ENCODE measurements at regions not wholly inside any gene's neighbourhood (a gene's known extent, or its start where the extent isn't known, plus 50 kb on each side); places are given as distances from the start of the nearest gene placed in this dataset.
"Not testable (repeated sequence)": the region's sequence is repeated elsewhere in the genome, so short reads cannot be mapped to it uniquely, and the experiment has no call there.

DNA sequence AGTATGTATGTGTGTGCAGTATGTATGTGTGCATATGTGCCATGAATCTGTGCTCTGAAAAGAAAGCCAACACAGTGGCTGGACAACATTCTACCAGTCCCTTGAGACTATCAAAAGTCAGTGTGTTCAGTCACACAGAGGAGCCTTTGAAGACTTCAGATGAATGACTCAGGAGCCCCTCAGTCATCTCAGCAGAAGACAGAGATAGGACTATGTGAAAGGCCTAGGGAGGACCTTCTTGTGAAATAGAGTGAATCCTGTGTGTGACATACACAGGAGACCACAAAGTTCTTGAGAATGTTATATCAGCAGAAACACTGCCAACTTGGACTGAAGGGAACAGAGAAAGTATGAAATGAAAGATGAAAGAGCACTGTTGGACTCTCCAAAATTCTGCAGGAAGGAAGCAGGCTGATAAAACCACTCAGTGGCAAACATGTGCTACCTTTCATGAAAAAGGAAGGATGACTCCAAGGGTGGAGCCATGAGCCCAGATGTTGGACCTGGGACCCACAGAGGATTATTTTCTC, 108.4 kb downstream of the METRNL start:
- no peak for DNase-seq (ENCODE audit: low spot score)
- in situ Hi-C loops (cut with HindIII; ENCODE audit: low sequenced_read_pairs): no loop called here

DNA sequence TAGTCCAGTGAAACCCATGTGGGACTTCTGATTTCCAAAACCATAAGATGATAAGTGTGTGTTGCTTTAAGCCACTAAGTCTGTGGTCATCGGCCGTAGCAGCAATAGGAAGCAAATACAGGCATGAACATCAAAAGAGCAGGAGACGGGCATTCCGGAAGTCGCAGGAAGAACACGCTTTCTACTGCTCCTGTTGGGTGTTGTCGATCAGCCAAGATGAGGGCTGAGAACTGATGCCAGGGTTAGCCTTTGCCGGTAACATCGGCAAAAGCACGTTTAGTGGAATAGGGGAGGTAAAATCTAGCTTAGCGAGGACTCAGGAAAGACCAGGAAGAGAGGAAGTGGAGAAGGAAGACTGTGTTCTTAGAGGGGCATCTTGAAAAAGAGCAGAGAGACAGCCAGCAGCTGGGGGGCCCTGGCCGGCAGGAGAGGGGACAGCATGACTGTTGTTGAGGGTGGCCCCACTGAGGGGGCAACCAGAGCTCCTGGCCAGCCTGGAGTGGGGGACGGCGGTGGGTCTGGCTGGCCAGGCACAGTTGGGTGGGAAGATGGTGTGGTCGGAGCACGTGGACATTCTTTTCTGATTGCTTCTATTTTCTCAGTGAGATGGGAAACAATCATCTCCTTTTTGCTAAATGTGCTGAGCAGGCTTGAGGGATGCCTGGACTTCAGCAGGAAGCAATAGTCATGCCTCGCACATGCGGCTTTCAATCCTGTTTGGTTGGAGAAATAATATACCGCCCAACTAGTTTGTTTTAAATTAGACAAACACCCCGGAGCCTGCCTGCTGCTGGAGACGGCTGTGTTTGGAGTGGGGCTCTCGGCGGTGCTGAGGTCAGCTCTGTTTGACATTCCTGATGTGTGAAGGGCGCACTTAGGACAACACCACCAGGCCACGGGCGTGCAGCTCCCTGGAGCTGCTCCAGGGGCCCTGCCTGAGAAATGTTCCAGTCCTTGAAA, 109.9 kb downstream of the METRNL start:
- in situ Hi-C loops (cut with HindIII; ENCODE audit: low sequenced_read_pairs): no loop called here
- DNase-seq (ENCODE audit: low spot score): no peak

DNA sequence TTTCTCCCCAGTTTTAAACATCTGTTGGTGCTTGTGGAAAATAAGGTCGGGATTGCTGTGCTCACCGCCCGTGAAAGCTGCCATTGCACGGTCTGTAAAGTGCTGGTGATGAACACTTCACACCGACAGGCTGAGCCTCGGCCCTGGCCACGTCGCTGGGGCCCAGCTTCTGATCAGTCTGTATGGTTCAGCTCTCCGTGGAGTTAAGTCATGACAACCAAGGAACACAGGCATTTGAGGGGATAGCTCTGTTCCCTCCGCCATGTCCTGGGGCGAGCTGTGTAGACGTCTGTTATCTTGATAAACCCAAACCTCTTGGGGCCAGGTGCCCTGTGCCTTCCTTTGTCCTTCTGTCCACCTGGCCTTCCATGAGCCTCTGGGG, 110.6 kb downstream of the METRNL start:
- in situ Hi-C loops (cut with HindIII; ENCODE audit: low sequenced_read_pairs): no loop called here
- DNase-seq (ENCODE audit: low spot score): no peak

DNA sequence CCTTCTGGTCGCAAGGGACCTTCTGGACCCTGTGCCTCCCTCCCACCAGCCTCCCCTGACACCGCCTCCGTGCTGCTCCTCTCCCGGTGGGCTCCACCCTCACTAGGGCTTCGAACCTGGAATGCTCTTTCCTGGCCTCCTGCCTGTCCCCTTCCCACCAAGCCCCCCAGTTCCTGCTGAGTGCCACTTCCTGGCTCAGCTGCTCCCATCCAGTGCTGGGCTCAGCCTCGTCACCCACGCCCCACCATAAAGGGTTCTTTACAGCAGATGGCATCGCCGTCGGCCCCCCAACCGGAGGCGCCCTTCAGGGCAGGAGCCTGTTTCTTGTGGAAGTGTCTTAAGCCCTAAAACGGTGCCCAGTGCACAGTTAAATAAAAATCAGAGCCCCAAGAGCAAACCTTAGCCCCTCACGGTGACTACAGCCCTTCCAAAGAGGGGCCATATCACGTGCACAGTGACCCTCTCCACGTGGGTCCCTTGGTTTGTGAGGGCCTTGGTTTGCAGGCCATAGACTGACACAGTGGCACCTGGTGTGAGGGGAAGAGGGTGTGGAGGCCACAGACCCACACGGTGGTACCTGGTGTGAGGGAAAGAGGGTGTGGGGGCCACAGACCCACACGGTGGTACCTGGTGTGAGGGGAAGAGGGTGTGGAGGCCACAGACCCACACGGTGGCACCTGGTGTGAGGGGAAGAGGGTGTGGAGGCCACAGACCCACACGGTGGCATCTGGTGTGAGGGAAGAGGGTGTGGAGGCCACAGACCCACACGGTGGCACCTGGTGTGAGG, 111.4 kb downstream of the METRNL start:
- in situ Hi-C loops (cut with HindIII; ENCODE audit: low sequenced_read_pairs): no loop called here
- no peak for DNase-seq (ENCODE audit: low spot score)

DNA sequence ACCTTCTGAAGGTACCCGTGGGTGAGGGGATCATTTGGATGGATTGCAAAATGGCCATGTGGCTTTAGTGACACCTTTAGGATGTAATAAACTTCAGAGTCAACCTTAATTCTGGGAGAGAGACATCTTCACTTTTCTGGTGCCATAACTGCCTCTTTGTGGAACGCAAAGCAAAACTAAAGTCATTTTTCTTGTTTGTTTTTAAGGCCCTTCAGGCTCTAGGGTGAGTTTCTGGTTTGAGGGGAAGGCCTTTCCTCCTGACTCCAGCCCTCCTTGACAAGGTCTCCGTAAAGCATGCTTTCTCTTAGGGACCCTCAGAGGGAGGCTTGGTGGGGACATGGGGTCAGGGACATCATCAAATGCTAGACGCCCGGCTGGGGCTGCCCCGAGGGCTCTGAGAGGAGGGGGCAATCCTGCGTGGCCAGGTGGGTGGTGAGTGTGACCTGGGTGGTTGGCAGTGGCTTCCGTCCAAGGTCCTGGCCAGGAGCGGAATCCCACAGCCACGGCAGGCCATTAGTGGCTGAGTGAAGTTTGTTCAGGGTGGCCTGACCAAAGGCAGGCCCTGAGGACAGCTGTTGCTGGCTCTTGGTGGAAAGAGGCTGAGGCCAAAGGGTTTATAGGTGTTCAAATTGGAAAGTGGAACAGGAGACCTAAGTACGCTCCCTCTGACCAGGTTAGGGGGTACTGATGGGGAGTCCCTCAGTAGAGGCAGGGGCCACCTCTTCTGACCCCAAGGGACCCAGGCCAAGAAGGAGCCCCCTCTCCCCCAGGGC, 112.2 kb downstream of the METRNL start:
- in situ Hi-C loops (cut with HindIII; ENCODE audit: low sequenced_read_pairs): no loop called here
- no peak for DNase-seq (ENCODE audit: low spot score)

DNA sequence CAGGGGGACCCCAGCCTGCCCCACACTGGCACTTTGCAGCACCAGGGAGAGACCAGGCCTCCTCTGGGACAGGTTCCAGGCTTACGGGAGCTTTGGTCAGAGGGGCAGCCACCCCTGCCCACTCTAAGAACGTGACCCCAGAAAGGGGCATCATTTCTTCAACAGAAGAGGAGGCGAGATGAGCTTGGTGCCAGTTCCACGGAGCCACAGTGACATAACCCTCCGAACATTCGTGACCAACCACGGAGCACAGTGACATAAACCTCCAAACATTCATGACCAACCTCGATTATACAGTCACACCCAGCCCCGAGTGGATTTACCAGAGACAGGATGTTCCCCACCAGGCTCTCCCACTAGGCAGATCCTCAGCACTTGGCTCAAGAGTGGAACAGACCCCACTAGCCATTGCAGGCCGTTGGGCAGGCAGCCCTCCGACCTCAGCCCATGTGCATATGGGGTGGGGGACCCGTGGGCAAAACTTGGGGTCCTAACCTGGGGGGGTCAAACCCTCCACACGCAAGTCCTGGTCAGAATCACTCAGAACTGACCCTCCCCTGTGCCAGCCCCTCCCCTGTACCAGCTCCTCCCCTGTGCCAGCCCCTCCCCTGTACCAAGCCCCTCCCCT, 112.9 kb downstream of the METRNL start:
- DNase-seq (ENCODE audit: low spot score): no peak
- in situ Hi-C loops (cut with HindIII; ENCODE audit: low sequenced_read_pairs): no loop called here

DNA sequence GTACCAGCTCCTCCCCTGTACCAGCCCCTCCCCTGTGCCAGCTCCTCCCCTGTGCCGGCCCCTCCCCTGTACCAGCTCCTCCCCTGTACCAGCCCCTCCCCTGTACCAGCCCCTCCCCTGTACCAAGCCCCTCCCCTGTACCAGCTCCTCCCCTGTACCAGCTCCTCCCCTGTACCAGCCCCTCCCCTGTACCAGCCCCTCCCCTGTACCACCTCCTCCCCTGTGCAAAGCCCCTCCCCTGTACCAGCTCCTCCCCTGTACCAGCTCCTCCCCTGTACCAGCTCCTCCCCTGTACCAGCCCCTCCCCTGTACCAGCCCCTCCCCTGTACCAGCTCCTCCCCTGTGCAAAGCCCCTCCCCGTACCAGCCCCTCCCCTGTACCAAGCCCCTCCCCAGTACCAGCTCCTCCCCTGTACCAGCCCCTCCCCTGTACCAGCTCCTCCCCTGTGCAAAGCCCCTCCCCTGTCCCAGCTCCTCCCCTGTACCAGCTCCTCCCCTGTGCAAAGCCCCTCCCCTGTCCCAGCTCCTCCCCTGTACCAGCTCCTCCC, 113.5 kb downstream of the METRNL start:
- in situ Hi-C loops (cut with HindIII; ENCODE audit: low sequenced_read_pairs); DNase-seq (ENCODE audit: low spot score): not testable (repeated sequence)

DNA sequence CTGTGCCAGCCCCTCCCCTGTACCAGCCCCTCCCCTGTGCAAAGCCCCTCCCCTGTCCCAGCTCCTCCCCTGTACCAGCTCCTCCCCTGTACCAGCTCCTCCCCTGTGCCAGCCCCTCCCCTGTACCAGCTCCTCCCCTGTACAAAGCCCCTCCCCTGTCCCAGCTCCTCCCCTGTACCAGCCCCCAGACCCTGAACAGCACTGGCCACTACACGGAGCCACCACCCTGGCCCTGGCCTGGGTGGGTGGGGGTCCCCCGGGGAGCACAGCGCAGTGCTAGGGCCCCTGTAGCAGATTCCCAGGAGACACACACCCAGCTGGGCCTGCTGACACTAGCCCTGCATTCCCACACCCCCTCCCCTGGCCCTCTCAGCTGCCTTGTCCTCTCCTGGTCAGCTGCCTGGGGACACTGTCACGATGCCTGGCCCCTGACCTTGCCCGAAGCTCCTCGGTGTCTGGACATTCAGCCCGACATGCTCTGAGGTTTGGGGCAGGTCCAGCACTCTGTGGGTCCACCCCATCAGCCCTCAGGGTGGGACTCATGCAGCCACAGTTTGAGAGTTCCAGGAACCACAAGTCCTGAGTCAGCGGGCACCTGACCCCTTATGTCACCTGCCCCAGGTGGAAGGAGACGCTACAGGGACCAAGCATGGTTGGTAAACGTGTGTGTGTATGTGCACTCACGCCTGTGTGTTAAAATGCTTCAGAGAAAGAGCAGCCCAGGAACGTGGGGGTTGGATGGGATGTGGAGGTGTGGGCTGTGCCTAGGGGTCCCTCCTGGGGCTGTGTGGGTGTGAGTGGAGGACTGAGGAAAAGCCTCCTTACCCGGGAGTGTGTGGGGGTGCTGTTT, 114.2 kb downstream of the METRNL start:
- no peak for DNase-seq (ENCODE audit: low spot score)
- in situ Hi-C loops (cut with HindIII; ENCODE audit: low sequenced_read_pairs): no loop called here

DNA sequence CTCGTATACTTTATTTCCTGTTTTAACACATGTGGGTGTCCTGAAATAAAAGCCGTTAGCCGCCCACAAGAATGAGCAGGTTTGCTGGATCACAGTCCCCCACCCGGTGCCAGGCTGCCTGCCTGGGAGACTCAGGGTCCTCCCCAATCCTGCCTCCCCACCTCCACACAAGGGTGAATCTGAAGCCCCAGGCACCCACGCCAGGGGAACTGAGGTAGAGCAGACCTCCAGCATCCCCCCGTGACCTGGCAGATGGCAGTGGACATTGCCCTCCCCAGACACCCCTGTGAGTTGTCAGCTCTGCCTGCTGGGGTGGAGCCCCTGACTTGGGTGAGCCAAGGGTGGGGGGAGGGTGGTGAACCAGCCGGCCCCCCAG, 114.8 kb downstream of the METRNL start:
- DNase-seq (ENCODE audit: low spot score): no peak
- in situ Hi-C loops (cut with HindIII; ENCODE audit: low sequenced_read_pairs): no loop called here

DNA sequence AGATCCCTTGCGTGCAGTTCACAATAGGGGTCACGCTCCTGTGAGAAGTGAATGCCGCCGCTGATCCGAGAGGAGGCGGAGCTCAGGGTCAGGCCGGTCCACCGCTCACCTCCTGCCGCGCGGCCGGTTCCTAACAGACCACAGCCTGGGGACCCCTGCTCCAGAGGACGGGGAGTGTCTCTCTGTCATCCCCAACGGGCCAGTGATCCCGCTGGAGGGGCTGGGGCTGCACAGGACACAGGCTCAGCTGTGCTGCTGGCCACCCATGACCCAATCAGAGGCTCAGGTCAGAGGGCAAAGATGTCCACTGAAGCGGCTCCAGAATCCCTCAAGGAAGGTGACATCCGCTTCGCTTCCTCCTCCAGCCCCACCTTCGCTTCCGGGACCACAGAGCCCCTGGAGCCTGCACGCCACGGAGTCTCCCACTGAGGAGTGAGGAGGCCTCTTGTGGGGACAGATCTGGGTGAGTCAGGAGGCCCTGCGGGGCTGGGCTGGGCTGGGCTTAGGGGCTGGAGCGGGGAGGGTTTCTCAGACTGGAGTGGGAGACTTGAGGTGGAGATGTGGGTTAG, 115.4 kb downstream of the METRNL start:
- DNase-seq (ENCODE audit: low spot score): no peak
- in situ Hi-C loops (cut with HindIII; ENCODE audit: low sequenced_read_pairs): no loop called here

DNA sequence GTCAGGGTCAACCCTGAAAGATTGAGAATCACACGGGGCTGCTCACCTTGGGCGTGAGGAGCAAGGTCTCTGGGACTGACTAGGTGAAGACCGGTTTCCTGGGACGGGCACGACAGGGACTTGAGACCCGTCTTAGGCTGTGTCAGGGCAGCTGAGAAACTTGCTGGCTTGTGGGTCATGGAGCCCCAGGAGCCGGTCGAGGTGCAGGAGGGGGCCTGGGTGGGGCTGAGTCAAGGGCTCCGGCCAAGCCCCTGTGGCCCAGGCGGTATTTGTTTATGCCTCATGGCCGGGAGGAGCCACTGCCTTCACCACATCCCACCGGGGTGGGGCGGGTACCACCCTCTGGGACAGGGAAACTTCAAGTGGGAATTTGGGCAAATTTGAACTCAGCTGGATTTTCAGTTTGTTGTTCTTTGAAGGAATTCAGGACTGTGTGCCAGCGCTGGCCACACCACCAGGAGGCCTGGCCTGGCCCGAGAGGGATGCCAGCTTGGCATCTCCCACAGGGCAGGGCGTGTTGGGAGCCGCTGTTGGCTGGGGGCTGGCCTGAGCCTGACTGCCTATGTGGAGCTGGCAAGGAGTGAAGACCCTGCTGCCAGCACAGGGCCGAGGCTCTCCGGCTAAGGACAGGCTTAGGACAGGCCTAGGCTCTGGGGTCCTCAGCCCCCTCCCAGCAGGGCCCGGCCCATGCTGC, 116.1 kb downstream of the METRNL start:
- DNase-seq (ENCODE audit: low spot score): no peak
- in situ Hi-C loops (cut with HindIII; ENCODE audit: low sequenced_read_pairs): no loop called here

DNA sequence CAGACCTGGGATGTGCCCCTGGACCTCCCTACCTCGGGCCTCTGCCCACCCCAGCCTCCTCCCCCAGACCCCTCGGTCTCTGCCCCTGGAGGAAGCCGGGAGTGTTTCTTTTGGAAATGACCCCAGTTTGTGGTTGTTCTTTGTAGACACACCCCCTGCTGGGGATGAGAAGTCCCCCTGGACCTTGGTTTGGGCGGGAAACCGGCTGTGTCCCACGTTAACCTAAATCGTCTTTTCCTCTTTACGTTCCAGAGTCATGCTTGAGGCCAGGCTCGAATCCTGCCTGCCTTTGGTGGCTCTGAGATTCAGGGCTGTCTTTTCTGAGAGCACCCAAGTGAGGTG, 116.6 kb downstream of the METRNL start:
- in situ Hi-C loops (cut with HindIII; ENCODE audit: low sequenced_read_pairs): no loop called here
- no peak for DNase-seq (ENCODE audit: low spot score)

DNA sequence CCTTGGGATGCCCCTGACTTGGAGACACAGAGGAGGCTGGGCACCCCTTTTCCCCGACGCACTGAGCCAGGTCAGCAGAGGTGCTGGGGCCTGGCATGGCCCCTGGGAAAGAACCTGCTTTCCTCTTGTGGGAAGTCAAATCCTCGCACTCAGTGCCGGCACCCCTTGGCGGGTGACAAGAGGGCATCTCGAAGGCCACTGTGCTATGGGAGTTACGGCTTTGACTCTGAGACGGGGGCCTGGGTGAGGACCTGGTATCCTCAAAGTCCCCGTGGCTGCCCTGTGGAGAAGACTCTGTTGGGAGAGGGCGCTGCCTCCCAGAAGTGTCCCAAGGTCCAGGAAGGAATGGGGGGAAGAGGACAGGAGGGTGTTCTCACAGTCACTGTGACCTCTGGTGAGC, 117.0 kb downstream of the METRNL start:
- no peak for DNase-seq (ENCODE audit: low spot score)
- in situ Hi-C loops (cut with HindIII; ENCODE audit: low sequenced_read_pairs): no loop called here

DNA sequence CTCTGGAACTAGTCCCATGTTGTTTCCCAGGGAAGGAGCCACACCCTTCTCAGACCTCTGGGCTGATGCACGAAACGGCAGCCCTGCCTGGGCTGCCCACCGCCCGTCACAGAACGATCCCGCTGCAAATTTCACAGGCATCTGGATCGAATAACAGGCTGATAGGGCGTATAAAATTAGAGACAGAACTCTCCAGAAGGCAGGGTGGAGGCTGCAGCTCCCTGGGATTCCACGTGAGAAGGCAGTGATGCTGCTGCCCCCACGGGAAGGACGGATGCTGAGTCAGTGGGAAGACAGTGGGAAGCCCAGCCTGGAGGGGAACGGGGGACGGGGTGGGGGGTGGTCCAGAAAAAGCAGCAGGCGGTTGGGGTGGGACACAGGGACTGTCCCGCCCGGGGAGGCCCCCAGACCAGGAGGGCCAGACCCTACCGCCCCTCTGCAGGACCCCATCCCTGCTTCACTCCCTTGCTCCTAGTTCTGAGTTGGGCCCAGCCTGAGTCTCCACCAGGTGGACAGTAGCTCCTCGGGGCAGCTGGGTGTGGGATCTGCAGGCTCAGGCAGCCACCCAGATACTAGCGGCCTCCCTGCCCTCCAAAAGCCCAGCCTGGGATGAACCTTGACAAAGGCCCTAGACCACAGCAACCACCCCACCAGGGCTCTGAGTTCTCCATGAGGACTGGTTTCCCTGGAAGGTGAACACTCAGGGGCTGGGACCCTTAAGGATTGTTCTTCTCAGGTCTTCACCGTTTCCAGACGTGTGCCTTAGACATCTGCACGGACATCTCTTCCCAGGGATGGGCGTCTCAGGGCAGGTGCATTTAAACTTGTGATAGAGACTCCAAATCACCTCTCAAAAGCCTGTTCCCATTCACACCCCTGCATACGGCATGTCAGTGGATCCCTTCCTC, 117.8 kb downstream of the METRNL start:
- in situ Hi-C loops (cut with HindIII; ENCODE audit: low sequenced_read_pairs): no loop called here
- DNase-seq (ENCODE audit: low spot score): no peak

DNA sequence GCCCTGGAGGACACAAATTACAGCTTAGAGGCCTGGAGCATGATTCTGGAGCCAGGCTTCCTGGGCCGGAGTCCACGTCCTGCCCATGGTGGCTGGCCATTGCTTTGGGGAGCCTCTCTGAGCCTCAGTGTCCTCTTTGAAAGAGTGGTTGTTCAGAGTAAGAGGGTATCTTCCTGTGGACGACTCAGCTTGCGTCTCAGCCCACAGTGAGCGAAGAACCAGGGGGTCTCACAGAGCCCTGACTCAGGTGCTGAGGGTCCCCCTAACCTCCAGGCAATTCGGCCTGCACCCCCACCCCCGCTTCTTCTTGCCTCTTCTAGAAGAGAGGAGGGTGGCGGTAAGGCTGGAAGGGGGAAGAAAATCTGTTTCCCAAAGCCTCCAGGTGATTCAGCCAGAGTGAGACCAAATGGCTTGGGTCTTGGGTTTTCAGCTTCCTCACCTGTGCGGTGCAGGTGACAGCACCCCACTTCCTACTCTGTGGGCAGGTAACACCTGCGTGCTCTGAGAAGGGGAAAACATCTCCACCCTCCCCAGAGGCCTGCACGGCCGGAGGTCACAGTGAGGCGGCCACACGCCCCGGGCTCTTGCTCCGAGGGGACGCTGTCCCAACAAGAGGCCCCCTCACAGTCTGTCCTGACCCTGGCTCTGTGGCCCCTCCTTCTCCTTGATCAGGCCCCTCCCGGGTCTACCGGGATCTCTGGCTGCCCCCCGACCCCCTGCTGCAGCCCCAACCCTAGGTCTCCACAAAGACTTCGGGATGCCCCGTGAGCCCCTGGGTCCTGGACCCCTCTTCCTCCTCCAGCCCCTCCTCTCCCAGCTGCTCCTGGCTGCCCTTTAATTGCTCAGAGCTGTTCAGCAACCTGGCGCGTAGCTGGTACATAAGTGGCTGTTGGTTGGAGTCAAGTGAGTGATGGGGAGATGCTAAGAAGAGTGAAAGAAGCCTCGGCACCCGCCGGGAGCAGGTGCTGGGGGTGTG, 119.2 kb downstream of the METRNL start:
- in situ Hi-C loops (cut with HindIII; ENCODE audit: low sequenced_read_pairs): no loop called here
- no peak for DNase-seq (ENCODE audit: low spot score)
